ENCODE measurements at regions not wholly inside any gene's neighbourhood (a gene's known extent, or its start where the extent isn't known, plus 50 kb on each side); places are given as distances from the start of the nearest gene placed in this dataset.

GRCh38 chr7:25789701-25790640 lies 362.0 kb upstream of the NFE2L3 start:
- DNase-seq, result peak; percentile 34 to 78 (median 63)

GRCh38 chr7:25790963-25791362 lies 361.0 kb upstream of the NFE2L3 start:
- no peak for DNase-seq

- DNase-seq, result no peak
These were observed 359.4 kb upstream of the NFE2L3 start for GRCh38 chr7:25792586-25792985.

GRCh38 chr7:25795824-25796235 lies 356.2 kb upstream of the NFE2L3 start:
- no peak for DNase-seq

GRCh38 chr7:25798344-25798743 lies 353.7 kb upstream of the NFE2L3 start:
- no peak for DNase-seq

- DNase-seq, result no peak
These were observed 350.8 kb upstream of the NFE2L3 start for GRCh38 chr7:25801214-25801613.

GRCh38 chr7:25802057-25802456 lies 349.9 kb upstream of the NFE2L3 start:
- DNase-seq, result no peak

- no peak for DNase-seq
These were observed 349.5 kb upstream of the NFE2L3 start for GRCh38 chr7:25802473-25802872.

- no peak for DNase-seq
These were observed 348.7 kb upstream of the NFE2L3 start for GRCh38 chr7:25803117-25803887.

- DNase-seq, result peak in 1 of 3 experiments; percentile 47
These were observed 347.8 kb upstream of the NFE2L3 start for GRCh38 chr7:25804154-25804553.

GRCh38 chr7:25805027-25805687 lies 346.8 kb upstream of the NFE2L3 start:
- peak in 2 of 3 experiments; percentile 37 to 73 for DNase-seq

GRCh38 chr7:25807086-25807611 lies 344.8 kb upstream of the NFE2L3 start:
- DNase-seq, result no peak

- no peak for DNase-seq
These were observed 342.6 kb upstream of the NFE2L3 start for GRCh38 chr7:25809441-25809840.

- DNase-seq, result no peak
These were observed 339.7 kb upstream of the NFE2L3 start for GRCh38 chr7:25812086-25812850.

GRCh38 chr7:25813381-25813780 lies 338.6 kb upstream of the NFE2L3 start:
- no peak for DNase-seq

GRCh38 chr7:25815711-25816110 lies 336.3 kb upstream of the NFE2L3 start:
- DNase-seq, result no peak

- peak in 1 of 3 experiments; percentile 86 for DNase-seq
These were observed 331.5 kb upstream of the NFE2L3 start for GRCh38 chr7:25820432-25821040.

GRCh38 chr7:25821225-25821624 lies 330.8 kb upstream of the NFE2L3 start:
- DNase-seq, result no peak

GRCh38 chr7:25822823-25823222 lies 329.2 kb upstream of the NFE2L3 start:
- no peak for DNase-seq

- no peak for DNase-seq
These were observed 328.4 kb upstream of the NFE2L3 start for GRCh38 chr7:25823571-25823970.

- DNase-seq, result no peak
These were observed 323.5 kb upstream of the NFE2L3 start for GRCh38 chr7:25828468-25828867.

GRCh38 chr7:25829663-25830062 lies 322.3 kb upstream of the NFE2L3 start:
- DNase-seq, result no peak

Measured in NCI-H1417 (cell line).